Natural killer cell (primary cell): ENCODE measurements at regions not wholly inside any gene's neighbourhood (a gene's known extent, or its start where the extent isn't known, plus 50 kb on each side); places are given as distances from the start of the nearest gene placed in this dataset.

ENCODE experiments used
- ATAC-seq, 3 donors: fragments of 150-1000 bp in 2 of 3; fragments of 200-7000 bp in 1 of 3; cut with Tn5 transposase; 1 replicate in 1 of 3; 2 replicates in 2 of 3; pipeline ENCODE4 v1.10.0; 2021; ENCODE audit warnings: mild to moderate bottlenecking in 2 of 3, moderate library complexity in 2 of 3
- DNase-seq, 2 donors: peaks; one replicate each; pipeline versions ENCODE4 v3.0.0 to v3.0.0-alpha.2; 2013 to 2021; ENCODE audit warnings: mixed read lengths in 1 of 2
- H3K27ac ChIP-seq: one replicate; pipeline ENCODE4 v1.5.1; 2013; ENCODE audit warnings: mild to moderate bottlenecking, low read length
- H3K27me3 ChIP-seq: one replicate; pipeline ENCODE4 v1.6.1; 2013; ENCODE audit warnings: low read length; ENCODE audit not compliant: control insufficient read depth, insufficient read depth
- H3K36me3 ChIP-seq: one replicate; pipeline ENCODE4 v1.6.1; 2013; ENCODE audit warnings: low read length; ENCODE audit not compliant: control insufficient read depth, insufficient read depth
- H3K4me1 ChIP-seq: one replicate; pipeline ENCODE4 v1.6.1; 2013; ENCODE audit warnings: low read length; ENCODE audit not compliant: control insufficient read depth, insufficient read depth
- H3K4me3 ChIP-seq: one replicate; pipeline ENCODE4 v1.5.1; 2013; ENCODE audit warnings: low read length
- H3K9me3 ChIP-seq: one replicate; pipeline ENCODE4 v1.6.1; 2013; ENCODE audit warnings: low read length; ENCODE audit not compliant: control insufficient read depth, insufficient read depth
- H3K27ac Mint-ChIP-seq, 2 donors: one replicate each; pipeline ENCODE4 v1.8.0; 2022; ENCODE audit warnings: mild to moderate bottlenecking in 2 of 2, mixed read lengths in 2 of 2, moderate library complexity in 1 of 2
- H3K27me3 Mint-ChIP-seq, 2 donors: one replicate each; pipeline ENCODE4 v1.8.0; 2022; ENCODE audit warnings: low read depth in 2 of 2, mixed read lengths in 2 of 2
- H3K36me3 Mint-ChIP-seq: one replicate; pipeline ENCODE4 v1.8.0; 2022; ENCODE audit warnings: mixed read lengths
- H3K4me1 Mint-ChIP-seq, 2 donors: one replicate each; pipeline ENCODE4 v1.8.0; 2022; ENCODE audit warnings: mixed read lengths in 2 of 2
- H3K4me3 Mint-ChIP-seq: one replicate; pipeline ENCODE4 v1.8.0; 2022; ENCODE audit warnings: mild to moderate bottlenecking, moderate library complexity, mixed read lengths
- H3K9me3 Mint-ChIP-seq, 2 donors: one replicate each; pipeline ENCODE4 v1.8.0; 2022; ENCODE audit warnings: mixed read lengths in 2 of 2
- CTCF ChIP-seq: fragments of 200-600 bp; IDR thresholded peaks from one replicate; pipeline ENCODE4 v1.8.0; 2022; ENCODE audit warnings: antibody characterized with exemption
- WGBS: methylation state at CpG from one replicate; pipeline ENCODE4 v1.1.7; 2013; ENCODE audit warnings: missing lambda C conversion rate; ENCODE audit not compliant: insufficient coverage; 5-methylcytosine and 5-hydroxymethylcytosine counted together
- intact Hi-C: fragments of 100-400 bp; cut with micrococcal nuclease; formaldehyde crosslinking; loops from one replicate; pipeline ENCODE4 v1.14.2; 2022

GRCh38 chr3:153357436-153357835 lies 195.4 kb downstream of the RAP2B start:
- Mint-ChIP-seq H3K4me1 (no peaks in the 10 kb centered on the region), H3K36me3 (no peaks in the 10 kb centered on the region)
- no peak for ATAC-seq

GRCh38 chr3:153369561-153370374 lies 207.7 kb downstream of the RAP2B start:
- no peaks in the 10 kb centered on the region for H3K4me1 Mint-ChIP-seq
- peaks cover 0 to 4% of the 10 kb centered on the region in 2 donors for H3K27me3 Mint-ChIP-seq
- Histone ChIP-seq H3K4me3 (no peak overlapping the region), H3K27ac (no peak overlapping the region), H3K36me3 (no peaks in the 10 kb centered on the region), H3K27me3 (no peaks in the 10 kb centered on the region), H3K9me3 (peaks cover 2% of the 10 kb centered on the region), H3K4me1 (no peaks in the 10 kb centered on the region)
- intact Hi-C loops, result no loop called here
- DNase-seq (no peak), ATAC-seq (no peak)
- peaks cover 10% of the 10 kb centered on the region for H3K36me3 Mint-ChIP-seq
- TF ChIP-seq CTCF, result no peak
- H3K27ac Mint-ChIP-seq, result no peak overlapping the region
- peaks cover 2 to 11% of the 10 kb centered on the region in 2 donors for H3K9me3 Mint-ChIP-seq
- no peak overlapping the region for H3K4me3 Mint-ChIP-seq
- WGBS, result 94% methylated on average over 28 of the region's 28 CpGs

More at GRCh38 chr3:153357436-153357835, 195.4 kb downstream of the RAP2B start:
- H3K27me3 Mint-ChIP-seq, result no peaks in the 10 kb centered on the region
- no peak overlapping the region for H3K4me3 Mint-ChIP-seq
- no peaks in the 10 kb centered on the region for H3K9me3 Mint-ChIP-seq
- intact Hi-C loops, result no loop called here
- no peak for DNase-seq
- Histone ChIP-seq H3K4me1 (no peaks in the 10 kb centered on the region), H3K27me3 (no peaks in the 10 kb centered on the region), H3K4me3 (no peak overlapping the region), H3K36me3 (no peaks in the 10 kb centered on the region), H3K27ac (no peak overlapping the region), H3K9me3 (no peaks in the 10 kb centered on the region)
- H3K27ac Mint-ChIP-seq, result no peak overlapping the region
- no peak for TF ChIP-seq CTCF
- WGBS, result 94% methylated on average over 2 of the region's 2 CpGs

GRCh38 chr3:153370680-153371079 lies 208.7 kb downstream of the RAP2B start:
- peaks cover 0 to 4% of the 10 kb centered on the region in 2 donors for H3K27me3 Mint-ChIP-seq
- no peak overlapping the region for H3K4me3 Mint-ChIP-seq
- H3K27ac ChIP-seq, result no peak overlapping the region
- no peak for DNase-seq
- no peak overlapping the region for H3K27ac Mint-ChIP-seq
- H3K36me3 Mint-ChIP-seq, result peaks cover 9% of the 10 kb centered on the region
- no peaks in the 10 kb centered on the region for H3K27me3 ChIP-seq
- intact Hi-C loops, result no loop called here
- no peak overlapping the region for H3K4me3 ChIP-seq
- H3K4me1 Mint-ChIP-seq, result no peaks in the 10 kb centered on the region
- TF ChIP-seq CTCF, result no peak
- no peaks in the 10 kb centered on the region for H3K9me3 ChIP-seq
- no peaks in the 10 kb centered on the region for H3K4me1 ChIP-seq
- WGBS, result 83% methylated on average over 1 of the region's 1 CpG
- no peak for ATAC-seq
- H3K36me3 ChIP-seq, result no peaks in the 10 kb centered on the region
- H3K9me3 Mint-ChIP-seq, result peaks cover 0 to 6% of the 10 kb centered on the region in 2 donors

- Histone ChIP-seq H3K4me3 (no peak overlapping the region), H3K36me3 (no peaks in the 10 kb centered on the region), H3K27me3 (no peaks in the 10 kb centered on the region), H3K27ac (no peak overlapping the region), H3K9me3 (no peaks in the 10 kb centered on the region), H3K4me1 (no peaks in the 10 kb centered on the region)
- DNase-seq (no peak), ATAC-seq (no peak)
- Mint-ChIP-seq H3K27ac (no peak overlapping the region), H3K4me1 (no peaks in the 10 kb centered on the region), H3K4me3 (no peak overlapping the region), H3K27me3 (peaks cover 0 to 4% of the 10 kb centered on the region in 2 donors), H3K9me3 (peaks cover 0 to 4% of the 10 kb centered on the region in 2 donors), H3K36me3 (no peaks in the 10 kb centered on the region)
- WGBS, result 94% methylated on average over 5 of the region's 5 CpGs
- TF ChIP-seq CTCF, result no peak
- intact Hi-C loops, result no loop called here
Measured at GRCh38 chr3:153372326-153372725, 210.3 kb downstream of the RAP2B start.
